ENCODE measurements at regions not wholly inside any gene's neighbourhood (a gene's known extent, or its start where the extent isn't known, plus 50 kb on each side); places are given as distances from the start of the nearest gene placed in this dataset.
"Not testable (repeated sequence)": the region's sequence is repeated elsewhere in the genome, so short reads cannot be mapped to it uniquely, and the experiment has no call there.

DNA sequence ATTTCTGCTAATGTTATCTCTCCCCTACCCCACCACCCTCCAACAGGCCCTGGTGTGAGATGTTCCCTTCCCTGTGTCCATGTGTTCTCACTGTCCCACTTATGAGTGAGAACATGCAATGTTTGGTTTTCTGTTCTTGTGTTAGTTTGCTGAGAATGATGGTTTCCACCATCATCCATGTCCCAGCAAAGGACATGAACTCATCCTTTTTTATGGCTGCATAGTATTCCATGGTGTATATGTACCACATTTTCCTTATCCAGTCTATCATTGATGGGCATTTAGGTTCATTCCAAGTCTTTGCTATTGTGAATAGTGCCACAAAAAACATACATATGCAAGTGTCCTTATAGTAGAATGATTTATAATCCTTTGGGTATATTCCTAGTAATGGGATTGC, 104.5 kb downstream of the ZNF33B start:
- not testable (repeated sequence) for DNase-seq (ENCODE audit: low spot score)

- no peak for DNase-seq (ENCODE audit: low spot score)
These were observed 105.4 kb downstream of the ZNF33B start for GRCh38 chr10:42532996-42533395.

DNA sequence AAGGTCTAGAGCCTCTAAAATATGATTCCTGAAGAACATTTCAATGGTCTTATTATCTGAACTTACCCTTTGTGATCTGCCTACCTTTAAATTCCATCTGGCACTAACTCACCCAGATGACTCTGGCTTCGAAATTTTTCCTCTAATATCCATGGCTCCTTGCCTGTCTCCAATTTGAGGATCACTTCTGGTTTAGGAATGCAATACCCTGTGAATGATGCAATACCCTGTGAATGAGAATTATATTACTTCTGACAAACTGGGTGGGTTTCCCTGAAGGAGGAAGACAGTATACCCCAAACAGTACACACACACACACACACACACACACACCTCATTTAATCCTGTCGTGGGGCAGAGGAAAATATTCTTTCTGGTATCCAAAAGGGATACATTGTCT, 115.3 kb downstream of the ZNF33B start:
- no peak for DNase-seq (ENCODE audit: low spot score)

GRCh38 chr10:42519761-42520460, 118.5 kb downstream of the ZNF33B start:
- no peak for DNase-seq (ENCODE audit: low spot score)

DNA sequence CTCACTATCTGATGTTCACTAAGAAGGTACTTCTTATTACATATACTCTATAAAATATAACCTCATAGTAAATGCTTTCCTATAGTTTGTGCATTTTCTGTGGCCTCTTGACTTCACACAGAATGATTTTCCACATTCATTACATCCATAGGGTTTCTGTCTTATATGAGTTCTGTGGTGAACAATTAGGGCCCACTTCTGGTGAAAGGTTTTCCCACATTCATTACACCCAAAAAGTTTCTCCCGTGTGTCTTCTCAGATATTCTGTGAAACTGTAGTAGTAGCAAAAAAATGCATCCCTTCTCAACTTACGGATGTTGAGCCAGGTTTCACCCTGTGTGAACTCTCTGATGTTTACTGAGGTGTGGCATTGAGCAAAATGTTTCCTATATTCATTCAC, 119.3 kb downstream of the ZNF33B start:
- DNase-seq (ENCODE audit: low spot score): no peak

- DNase-seq (ENCODE audit: low spot score): no peak
These were observed 124.4 kb downstream of the ZNF33B start for GRCh38 chr10:42513921-42514320.

DNA sequence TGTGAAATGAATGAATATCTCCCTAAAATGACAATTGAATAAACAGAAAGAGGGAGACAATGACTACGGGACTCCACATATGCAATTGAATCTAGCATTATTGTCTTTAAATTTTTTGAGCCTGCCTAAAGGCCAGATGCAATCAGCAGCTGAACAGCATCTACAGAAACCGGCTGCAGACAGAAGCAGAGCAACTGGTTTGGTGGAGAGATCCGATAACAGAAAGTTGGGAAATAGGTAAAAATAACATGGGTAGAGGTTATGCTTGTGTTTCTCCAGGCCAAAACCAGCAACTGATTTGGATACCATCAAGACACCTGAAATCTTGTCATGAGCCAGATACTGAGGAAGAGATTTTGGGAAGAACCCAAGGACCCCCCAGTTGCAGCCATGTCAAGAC, 146.6 kb downstream of the ZNF33B start:
- DNase-seq (ENCODE audit: low spot score): no peak

- DNase-seq (ENCODE audit: low spot score): no peak
These were observed 147.3 kb downstream of the ZNF33B start for GRCh38 chr10:42491001-42491592.

- DNase-seq (ENCODE audit: low spot score): no peak
These were observed 148.0 kb downstream of the ZNF33B start for GRCh38 chr10:42490368-42490767.

DNA sequence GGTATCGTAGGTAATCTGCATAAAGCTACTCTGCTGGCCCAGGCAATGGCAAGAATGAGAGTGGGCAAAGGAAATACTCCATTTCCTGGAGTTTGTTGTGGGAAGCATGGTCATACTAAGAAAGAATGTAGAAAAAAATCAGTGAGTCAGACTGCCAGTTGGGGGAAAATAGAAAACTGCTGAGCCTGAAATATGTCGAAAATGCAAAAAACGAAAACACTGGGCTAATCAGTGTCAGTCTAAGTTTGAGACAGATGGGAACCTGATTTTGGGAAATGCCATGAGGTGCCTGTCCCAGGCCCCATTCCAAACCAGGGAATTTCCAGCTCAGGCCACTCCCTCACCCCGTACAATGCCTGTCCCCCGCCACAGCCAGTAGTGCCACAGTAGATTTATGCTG, 150.0 kb downstream of the ZNF33B start:
- DNase-seq (ENCODE audit: low spot score): no peak

GRCh38 chr10:42482411-42482810, 156.0 kb downstream of the ZNF33B start:
- no peak for DNase-seq (ENCODE audit: low spot score)

DNA sequence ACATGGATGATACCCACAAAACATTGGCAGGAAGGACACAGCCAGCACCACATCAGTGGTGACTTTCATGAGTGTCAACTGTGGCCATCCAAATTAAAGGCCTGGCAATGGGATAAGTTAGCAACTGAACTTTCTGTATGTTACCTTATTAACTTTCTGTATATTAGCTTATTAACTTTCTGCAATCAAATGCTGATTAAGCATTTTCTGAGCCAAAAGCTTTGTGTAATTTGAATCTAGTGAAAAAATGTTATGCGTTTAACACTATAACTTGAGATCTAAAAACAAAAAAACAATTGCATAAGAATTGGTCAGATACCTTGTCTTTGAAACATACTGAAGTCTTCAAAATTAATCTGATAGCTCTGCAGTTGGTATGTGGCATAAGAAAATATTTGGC, 159.3 kb downstream of the ZNF33B start:
- DNase-seq (ENCODE audit: low spot score): no peak

- DNase-seq (ENCODE audit: low spot score): no peak
These were observed 161.2 kb downstream of the ZNF33B start for GRCh38 chr10:42477170-42477569.

DNA sequence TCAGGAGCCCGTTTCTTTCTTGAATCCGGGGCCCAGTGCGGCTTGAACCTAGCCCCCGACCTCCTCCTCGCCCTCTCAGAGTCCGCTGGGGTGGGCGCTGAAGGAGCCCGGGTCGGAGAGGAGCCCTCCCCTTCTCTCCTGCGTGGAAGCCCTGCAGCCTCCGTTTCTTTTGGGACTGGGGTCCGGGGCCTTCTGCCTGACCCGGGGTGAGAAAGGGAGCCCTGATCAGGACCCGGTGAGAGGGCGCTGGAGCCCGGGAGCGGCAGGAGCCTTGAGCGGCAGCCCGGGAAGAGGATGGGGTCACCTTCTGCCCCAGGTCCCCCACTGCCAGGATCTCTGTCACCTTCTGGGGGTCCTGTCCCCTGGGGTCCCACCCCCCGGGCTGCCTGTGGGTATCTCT, 162.3 kb downstream of the ZNF33B start:
- DNase-seq (ENCODE audit: low spot score): no peak

DNA sequence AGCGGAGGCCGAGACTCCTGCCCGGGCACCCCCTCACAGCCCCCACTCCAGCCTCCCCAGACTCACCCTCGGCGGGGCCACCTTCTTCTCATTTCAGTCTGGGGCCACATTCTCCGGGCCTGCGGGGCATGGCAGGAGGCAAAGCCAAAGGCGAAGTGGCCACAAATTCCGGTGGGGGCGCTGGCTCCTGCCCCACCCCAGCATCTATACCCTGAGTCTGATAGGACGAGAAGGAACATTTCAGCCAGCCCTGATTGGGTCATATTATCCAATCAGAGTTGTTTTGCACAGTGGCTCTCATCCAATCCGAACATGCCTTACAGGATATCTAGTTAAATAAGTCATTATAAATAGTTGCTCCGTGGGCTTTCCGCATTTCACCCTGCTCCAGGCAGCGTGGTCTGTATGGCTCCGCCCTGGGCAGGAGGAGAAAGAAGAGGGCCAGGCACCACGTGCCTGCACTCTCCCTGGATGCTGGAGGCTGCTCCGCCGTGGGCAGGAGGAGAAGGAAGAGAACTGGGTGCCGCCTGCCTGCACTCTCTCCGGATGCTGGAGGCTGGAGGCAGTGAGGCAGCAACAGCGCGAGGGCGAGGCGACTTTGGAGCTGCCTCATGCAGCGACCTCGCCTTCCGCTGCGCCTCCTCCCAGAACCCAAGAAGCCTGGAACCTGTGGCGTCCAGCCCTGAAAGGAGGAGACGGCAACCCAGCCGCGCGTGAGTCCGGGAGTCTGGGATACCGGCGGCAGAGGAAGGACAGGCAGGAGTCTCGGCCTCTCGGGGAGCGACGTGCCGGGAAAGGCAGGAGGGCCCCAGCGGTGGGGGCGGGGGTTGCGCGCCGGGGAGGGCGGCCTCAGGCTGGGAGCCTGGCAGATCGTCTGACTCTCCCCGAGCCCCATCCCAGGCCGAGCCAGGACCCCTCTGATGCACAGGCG, 162.9 kb downstream of the ZNF33B start:
- no peak for DNase-seq (ENCODE audit: low spot score)

DNA sequence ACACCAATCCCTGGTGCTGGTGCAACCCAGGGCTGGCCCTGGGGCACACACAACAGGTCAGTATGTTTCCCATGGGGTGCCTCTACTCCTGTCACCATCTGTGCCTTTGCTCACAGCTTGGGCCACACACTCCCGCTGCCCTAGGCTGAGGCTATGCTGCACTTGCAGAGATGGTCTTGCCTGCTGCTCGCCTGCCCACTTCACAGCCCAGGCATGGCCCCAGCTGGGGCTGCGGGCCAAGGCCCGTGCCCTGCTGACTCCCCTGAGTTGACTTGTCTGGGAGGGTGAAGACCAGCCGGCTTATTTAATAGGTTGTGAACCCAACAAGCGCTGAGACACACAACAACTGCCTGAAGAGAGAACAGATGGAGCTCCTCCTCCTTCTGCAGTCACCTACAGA, 184.1 kb downstream of the ZNF33B start:
- no peak for DNase-seq (ENCODE audit: low spot score)

DNA sequence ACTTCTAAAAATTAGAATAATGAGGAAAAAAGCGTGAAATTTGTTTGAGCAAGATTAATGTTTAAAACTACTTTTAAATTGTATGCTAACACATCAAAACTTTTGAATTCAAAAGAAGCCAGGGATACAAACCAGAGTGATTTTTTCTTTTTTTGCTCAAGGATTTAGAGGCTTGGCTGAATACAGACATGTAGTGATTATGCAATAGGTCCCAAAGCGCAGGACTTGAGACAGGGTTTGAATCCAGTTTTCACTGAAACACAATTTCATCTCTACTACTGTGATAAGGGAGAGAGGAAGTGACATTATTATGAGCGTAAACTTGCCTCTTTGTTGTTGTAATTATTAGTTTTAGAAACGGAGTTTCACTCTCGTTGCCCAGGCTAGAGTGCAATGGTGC, 207.3 kb downstream of the ZNF33B start:
- DNase-seq (ENCODE audit: low spot score): no peak

GRCh38 chr10:42428534-42428933, 209.8 kb downstream of the ZNF33B start:
- no peak for DNase-seq (ENCODE audit: low spot score)

DNA sequence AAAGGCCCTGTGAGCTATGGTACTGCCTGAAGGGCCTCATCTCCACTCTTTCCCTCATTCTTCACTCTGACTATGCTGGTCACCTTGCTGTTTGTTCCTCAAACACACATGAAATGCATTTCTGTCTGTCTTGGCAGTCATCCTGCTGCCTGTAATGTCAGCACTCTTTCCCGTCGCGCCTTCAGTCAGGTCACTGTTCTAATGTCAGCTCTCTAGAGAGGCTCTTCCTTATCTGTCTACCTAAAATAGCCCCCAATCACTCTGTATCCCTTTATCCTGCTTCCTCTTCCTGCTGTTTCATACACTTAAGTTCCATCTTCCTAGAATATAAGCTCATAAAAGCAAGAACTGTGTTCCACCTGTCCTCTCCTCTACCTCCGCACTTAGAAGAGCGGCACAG, 215.5 kb downstream of the ZNF33B start:
- DNase-seq (ENCODE audit: low spot score): no peak

- DNase-seq (ENCODE audit: low spot score): no peak
These were observed 216.6 kb downstream of the ZNF33B start for GRCh38 chr10:42421812-42422211.

- no peak for DNase-seq (ENCODE audit: low spot score)
These were observed 218.6 kb downstream of the ZNF33B start for GRCh38 chr10:42419789-42420188.

DNA sequence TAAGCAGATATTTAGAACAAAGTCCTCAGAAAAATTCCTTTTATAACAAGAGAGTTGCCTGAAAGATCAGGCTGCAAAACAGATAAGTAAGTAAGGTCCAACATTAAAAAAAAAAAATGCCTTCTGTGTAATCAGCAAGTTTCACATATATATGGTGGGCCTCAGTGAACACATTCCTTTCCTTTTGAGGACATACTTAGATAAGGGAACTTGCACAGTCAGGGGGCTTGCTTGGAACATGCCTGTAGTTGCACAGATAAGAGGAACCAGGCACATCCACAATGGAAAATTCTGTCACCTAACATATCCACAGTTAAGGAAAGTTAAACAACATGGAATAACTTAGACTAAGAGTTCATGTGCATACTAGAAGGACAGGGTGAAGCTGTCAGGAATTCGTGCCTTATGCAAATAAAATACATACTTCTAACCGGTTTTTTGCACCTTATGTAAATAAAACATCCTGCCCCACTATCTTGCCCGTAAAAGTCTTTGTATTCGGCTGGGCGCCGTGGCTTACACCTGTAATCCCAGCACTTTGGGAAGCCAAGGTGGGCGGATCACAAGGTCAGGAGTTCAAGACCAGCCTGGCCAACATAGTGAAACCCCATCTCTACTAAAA, 257.3 kb downstream of the ZNF33B start:
- DNase-seq (ENCODE audit: low spot score): no peak

All from HuH-7.5 (cell line).